Panc1 (cell line): ENCODE measurements at regions not wholly inside any gene's neighbourhood (a gene's known extent, or its start where the extent isn't known, plus 50 kb on each side); places are given as distances from the start of the nearest gene placed in this dataset.

Experiments used
- ATAC-seq: fragments of 200-7000 bp; cut with Tn5 transposase; 2 replicates; pipeline ENCODE4 v1.9.1; 2020; ENCODE audit warnings: mild to moderate bottlenecking, moderate library complexity
- BruUV-seq: library from RNA; stranded (reverse); fragments of 400-500 nt; replicated peaks from 2 replicates; lab custom pipeline; 2021; lab: Mats Ljungman, UMichigan
- CTCF ChIA-PET: fragments of 300-600 bp; sonication (Branson Sonifier 250); formaldehyde crosslinking; loops from one replicate; lab custom pipeline; 2022; ENCODE audit warnings: antibody characterized with exemption; lab: Charles Lee
- POLR2A ChIA-PET: fragments of 300-600 bp; sonication (Branson Sonifier 250); formaldehyde crosslinking; loops from one replicate; lab custom pipeline; 2022; ENCODE audit warnings: antibody characterized with exemption; lab: Charles Lee
- DNase-seq: peaks from one replicate; pipeline ENCODE4 v3.0.0-alpha.2; 2010; ENCODE audit warnings: low read depth, low spot score
- H3K27ac ChIP-seq: 2 replicates; pipeline ENCODE4 v1.5.1; 2011; ENCODE audit warnings: mild to moderate bottlenecking, low read length, inconsistent platforms
- H3K27me3 ChIP-seq: fragments of 200-500 bp; sonication (Bioruptor generic); 2 replicates; pipeline ENCODE4 v1.6.0; 2014; ENCODE audit warnings: low read length, inconsistent platforms; ENCODE audit not compliant: control insufficient read depth, insufficient read depth
- H3K36me3 ChIP-seq: fragments of 200-500 bp; sonication (Bioruptor generic); 2 replicates; pipeline ENCODE4 v1.5.1; 2014; ENCODE audit warnings: inconsistent platforms, mild to moderate bottlenecking, low read length, moderate library complexity; ENCODE audit not compliant: control insufficient read depth, insufficient read depth
- H3K4me1 ChIP-seq: 2 replicates; pipeline ENCODE4 v1.5.1; 2011; ENCODE audit warnings: inconsistent platforms, mild to moderate bottlenecking, low read length, moderate library complexity; ENCODE audit not compliant: control insufficient read depth, insufficient read depth
- H3K4me3 ChIP-seq, 2 experiments: 2 replicates each; pipeline ENCODE4 v1.5.1; 2011 to 2012; ENCODE audit warnings: low read depth in 2 of 2, low read length in 2 of 2, mild to moderate bottlenecking in 2 of 2, inconsistent platforms in 1 of 2, moderate library complexity in 1 of 2
- H3K9me3 ChIP-seq: fragments of 200-500 bp; sonication (Bioruptor generic); 2 replicates; pipeline ENCODE4 v1.5.1; 2014; ENCODE audit warnings: low read depth, mild to moderate bottlenecking, inconsistent platforms, low read length, moderate library complexity; ENCODE audit not compliant: control insufficient read depth, insufficient read depth
- POLR2AphosphoS5 ChIP-seq: IDR thresholded peaks from 2 replicates; pipeline ENCODE4 v1.6.1; 2012; ENCODE audit warnings: mild to moderate bottlenecking, low read depth, low read length, moderate library complexity
- SIN3A ChIP-seq: IDR thresholded peaks from 2 replicates; pipeline ENCODE4 v1.6.1; 2012; ENCODE audit warnings: low read depth, mild to moderate bottlenecking, low read length, moderate library complexity, borderline replicate concordance; ENCODE audit not compliant: insufficient read depth
- TCF7L2 ChIP-seq: IDR thresholded peaks from 2 replicates; pipeline ENCODE4 v1.6.1; 2011; ENCODE audit warnings: mild to moderate bottlenecking, low read depth, low read length, inconsistent platforms
- in situ Hi-C: cut with HindIII; loops from 2 replicates; pipeline ENCODE4 v1.10.0; 2016; ENCODE audit warnings: low sequenced_read_pairs, low pct_unique_long_range_greater_than_20kb
- intact Hi-C: fragments of 100-400 bp; cut with micrococcal nuclease; formaldehyde crosslinking; loops from one replicate; pipeline ENCODE4 v1.10.0; 2022; ENCODE audit not compliant: unreplicated experiment
- TF ChIP-seq, protein P1 (sequence below), 2 experiments: IDR thresholded peaks; 2 replicates each; pipeline ENCODE4 v1.6.1; 2011 to 2012; ENCODE audit warnings: low read depth in 2 of 2, control low read depth in 1 of 2, low read length in 1 of 2, mild to moderate bottlenecking in 1 of 2, moderate library complexity in 1 of 2; ENCODE audit not compliant: insufficient read depth in 1 of 2
- TF ChIP-seq, protein P2 (sequence below): fragments of 450-650 bp; IDR thresholded peaks from 2 replicates; pipeline ENCODE4 v1.5.1; 2017; ENCODE audit warnings: mild to moderate bottlenecking

DNA sequence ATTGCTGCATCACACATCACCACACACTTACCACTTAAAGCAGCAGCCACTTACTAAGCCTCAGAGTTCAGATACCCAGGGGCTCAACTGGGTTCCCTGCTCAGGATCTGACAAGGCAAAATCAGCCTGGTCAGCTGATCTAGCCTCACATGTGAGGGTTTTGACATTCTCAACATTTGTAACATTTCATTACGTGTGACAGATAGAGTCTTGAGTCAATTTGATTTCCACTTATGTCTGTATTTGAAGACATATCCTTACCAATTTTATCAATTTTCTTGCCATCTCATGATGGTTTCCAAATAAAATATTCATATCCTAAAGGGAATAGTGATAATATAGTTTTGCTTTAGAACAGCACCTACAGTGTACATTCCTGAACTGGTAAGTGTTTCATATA lies 494.7 kb upstream of the PFKP start:
- in situ Hi-C loops (no loop called here), intact Hi-C loops (no loop called here)
- no peaks in the 10 kb centered on the region for H3K9me3 ChIP-seq
- ATAC-seq (no peak), DNase-seq (no peak)
- no peak for TF ChIP-seq SIN3A
- TF ChIP-seq, protein P1, sequence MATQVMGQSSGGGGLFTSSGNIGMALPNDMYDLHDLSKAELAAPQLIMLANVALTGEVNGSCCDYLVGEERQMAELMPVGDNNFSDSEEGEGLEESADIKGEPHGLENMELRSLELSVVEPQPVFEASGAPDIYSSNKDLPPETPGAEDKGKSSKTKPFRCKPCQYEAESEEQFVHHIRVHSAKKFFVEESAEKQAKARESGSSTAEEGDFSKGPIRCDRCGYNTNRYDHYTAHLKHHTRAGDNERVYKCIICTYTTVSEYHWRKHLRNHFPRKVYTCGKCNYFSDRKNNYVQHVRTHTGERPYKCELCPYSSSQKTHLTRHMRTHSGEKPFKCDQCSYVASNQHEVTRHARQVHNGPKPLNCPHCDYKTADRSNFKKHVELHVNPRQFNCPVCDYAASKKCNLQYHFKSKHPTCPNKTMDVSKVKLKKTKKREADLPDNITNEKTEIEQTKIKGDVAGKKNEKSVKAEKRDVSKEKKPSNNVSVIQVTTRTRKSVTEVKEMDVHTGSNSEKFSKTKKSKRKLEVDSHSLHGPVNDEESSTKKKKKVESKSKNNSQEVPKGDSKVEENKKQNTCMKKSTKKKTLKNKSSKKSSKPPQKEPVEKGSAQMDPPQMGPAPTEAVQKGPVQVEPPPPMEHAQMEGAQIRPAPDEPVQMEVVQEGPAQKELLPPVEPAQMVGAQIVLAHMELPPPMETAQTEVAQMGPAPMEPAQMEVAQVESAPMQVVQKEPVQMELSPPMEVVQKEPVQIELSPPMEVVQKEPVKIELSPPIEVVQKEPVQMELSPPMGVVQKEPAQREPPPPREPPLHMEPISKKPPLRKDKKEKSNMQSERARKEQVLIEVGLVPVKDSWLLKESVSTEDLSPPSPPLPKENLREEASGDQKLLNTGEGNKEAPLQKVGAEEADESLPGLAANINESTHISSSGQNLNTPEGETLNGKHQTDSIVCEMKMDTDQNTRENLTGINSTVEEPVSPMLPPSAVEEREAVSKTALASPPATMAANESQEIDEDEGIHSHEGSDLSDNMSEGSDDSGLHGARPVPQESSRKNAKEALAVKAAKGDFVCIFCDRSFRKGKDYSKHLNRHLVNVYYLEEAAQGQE (IDR thresholded peaks at IDR 0.05; ENCODE audit: insufficient read depth in 1 of 2, low read depth in 2 of 2, low read length in 1 of 2): no peak
- no peak for TF ChIP-seq POLR2AphosphoS5
- TF ChIP-seq, protein P2, sequence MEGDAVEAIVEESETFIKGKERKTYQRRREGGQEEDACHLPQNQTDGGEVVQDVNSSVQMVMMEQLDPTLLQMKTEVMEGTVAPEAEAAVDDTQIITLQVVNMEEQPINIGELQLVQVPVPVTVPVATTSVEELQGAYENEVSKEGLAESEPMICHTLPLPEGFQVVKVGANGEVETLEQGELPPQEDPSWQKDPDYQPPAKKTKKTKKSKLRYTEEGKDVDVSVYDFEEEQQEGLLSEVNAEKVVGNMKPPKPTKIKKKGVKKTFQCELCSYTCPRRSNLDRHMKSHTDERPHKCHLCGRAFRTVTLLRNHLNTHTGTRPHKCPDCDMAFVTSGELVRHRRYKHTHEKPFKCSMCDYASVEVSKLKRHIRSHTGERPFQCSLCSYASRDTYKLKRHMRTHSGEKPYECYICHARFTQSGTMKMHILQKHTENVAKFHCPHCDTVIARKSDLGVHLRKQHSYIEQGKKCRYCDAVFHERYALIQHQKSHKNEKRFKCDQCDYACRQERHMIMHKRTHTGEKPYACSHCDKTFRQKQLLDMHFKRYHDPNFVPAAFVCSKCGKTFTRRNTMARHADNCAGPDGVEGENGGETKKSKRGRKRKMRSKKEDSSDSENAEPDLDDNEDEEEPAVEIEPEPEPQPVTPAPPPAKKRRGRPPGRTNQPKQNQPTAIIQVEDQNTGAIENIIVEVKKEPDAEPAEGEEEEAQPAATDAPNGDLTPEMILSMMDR: no peak
- no peak for TF ChIP-seq TCF7L2
- BruUV-seq: no TSS peak
- ChIA-PET CTCF (no interaction called here), POLR2A (no interaction called here)
- H3K27ac ChIP-seq: no peak overlapping the region
- H3K27me3 ChIP-seq: no peaks in the 10 kb centered on the region
- H3K36me3 ChIP-seq: no peaks in the 10 kb centered on the region
- no peaks in the 10 kb centered on the region for H3K4me1 ChIP-seq
- no peak overlapping the region for H3K4me3 ChIP-seq

DNA sequence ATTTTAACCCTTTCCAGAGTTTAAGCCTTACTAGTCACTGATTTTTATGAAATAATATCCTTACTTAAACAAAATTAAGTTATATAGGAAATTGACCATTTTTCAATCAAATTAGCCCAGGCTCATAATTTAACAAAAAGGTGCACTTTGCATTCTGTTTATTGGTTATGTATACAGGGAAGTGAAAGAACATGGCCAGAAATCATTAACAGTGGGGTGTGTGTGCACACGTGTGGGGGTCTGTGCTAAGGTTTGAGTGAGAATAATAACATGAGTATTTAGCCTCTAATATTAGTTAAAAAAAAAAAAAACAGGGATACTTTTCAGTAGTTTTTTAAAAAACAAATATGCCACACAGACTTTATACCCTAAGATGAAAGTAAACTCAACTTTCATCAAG lies 510.5 kb upstream of the PFKP start:
- in situ Hi-C loops (no loop called here), intact Hi-C loops (no loop called here)
- ATAC-seq (no peak), DNase-seq (no peak)
- H3K4me1 ChIP-seq: no peaks in the 10 kb centered on the region
- no peaks in the 10 kb centered on the region for H3K27me3 ChIP-seq
- H3K9me3 ChIP-seq: no peaks in the 10 kb centered on the region
- no peak overlapping the region for H3K4me3 ChIP-seq
- no peak overlapping the region for H3K27ac ChIP-seq
- BruUV-seq: no TSS peak
- no peaks in the 10 kb centered on the region for H3K36me3 ChIP-seq
- TF ChIP-seq POLR2AphosphoS5: no peak
- TF ChIP-seq TCF7L2: no peak
- TF ChIP-seq, protein P1 (IDR thresholded peaks at IDR 0.05; ENCODE audit: insufficient read depth in 1 of 2, low read depth in 2 of 2, low read length in 1 of 2): no peak
- no peak for TF ChIP-seq SIN3A
- TF ChIP-seq, protein P2: no peak
- ChIA-PET CTCF (no interaction called here), POLR2A (no interaction called here)
